Adipose tissue (tissue), 3 donors: ENCODE measurements at regions not wholly inside any gene's neighbourhood (a gene's known extent, or its start where the extent isn't known, plus 50 kb on each side); places are given as distances from the start of the nearest gene placed in this dataset.

Experiments
- H3K27ac ChIP-seq: one replicate; pipeline ENCODE4 v1.5.1; 2013; ENCODE audit warnings: low read depth, low read length
- WGBS, 3 donors: extraction: QIAGEN DNeasy Blood & Tissue Kit; methylation state at CpG; one replicate each; pipeline ENCODE4 v1.1.7; 2013; 5-methylcytosine and 5-hydroxymethylcytosine counted together
- donor health status: healthy with polysubstance abuse.
- donor health status: Bipolar disorder and iron deficiency.
- donor health status: healthy.

GRCh38 chr2:129872446-129872845, 107.0 kb upstream of the RAB6C start:
- H3K27ac ChIP-seq, result no peak overlapping the region
- WGBS, 3 donors, result 89 to 96% (median 93%) methylated on average over 4 of the region's 4 CpGs

- WGBS, 3 donors, result 43 to 79% (median 75%) methylated on average over 7 of the region's 7 CpGs
- no peak overlapping the region for H3K27ac ChIP-seq
Observed at GRCh38 chr2:129876541-129876940, 102.9 kb upstream of the RAB6C start.

GRCh38 chr2:129877289-129877741, 102.2 kb upstream of the RAB6C start:
- 1 to 2% (median 1%) methylated on average over 14 to 20 of the region's 20 CpGs for WGBS, 3 donors
- no peak overlapping the region for H3K27ac ChIP-seq

- WGBS, 3 donors, result 23 to 36% (median 35%) methylated on average over 42 to 46 of the region's 50 CpGs
- no peak overlapping the region for H3K27ac ChIP-seq
Observed at GRCh38 chr2:129877795-129878775, 101.4 kb upstream of the RAB6C start.

- WGBS, 3 donors, result 77 to 93% (median 93%) methylated on average over 9 of the region's 9 CpGs
Observed at GRCh38 chr2:129879614-129880180, 99.8 kb upstream of the RAB6C start.

GRCh38 chr2:129880309-129880708, 99.2 kb upstream of the RAB6C start:
- H3K27ac ChIP-seq, result no peak overlapping the region
- 93 to 98% (median 96%) methylated on average over 5 of the region's 5 CpGs for WGBS, 3 donors

More at GRCh38 chr2:129879614-129880180, 99.8 kb upstream of the RAB6C start:
- H3K27ac ChIP-seq, result no peak overlapping the region

- H3K27ac ChIP-seq, result no peak overlapping the region
- WGBS, 3 donors, result 87 to 95% (median 94%) methylated on average over 6 of the region's 6 CpGs
Observed at GRCh38 chr2:129880971-129881370, 98.5 kb upstream of the RAB6C start.

- 77 to 89% (median 85%) methylated on average over 4 of the region's 4 CpGs for WGBS, 3 donors
- H3K27ac ChIP-seq, result no peak overlapping the region
Observed at GRCh38 chr2:129881786-129882396, 97.6 kb upstream of the RAB6C start.

- H3K27ac ChIP-seq, result no peak overlapping the region
- 83 to 91% (median 88%) methylated on average over 6 of the region's 6 CpGs for WGBS, 3 donors
Observed at GRCh38 chr2:129882476-129882875, 97.0 kb upstream of the RAB6C start.

GRCh38 chr2:129883121-129883520, 96.3 kb upstream of the RAB6C start:
- no peak overlapping the region for H3K27ac ChIP-seq
- 87 to 89% (median 87%) methylated on average over 3 of the region's 3 CpGs for WGBS, 3 donors

GRCh38 chr2:129884221-129884786, 95.2 kb upstream of the RAB6C start:
- 75 to 84% (median 81%) methylated on average over 4 of the region's 4 CpGs for WGBS, 3 donors
- H3K27ac ChIP-seq, result no peak overlapping the region

- no peak overlapping the region for H3K27ac ChIP-seq
- WGBS, 3 donors, result 30 to 45% (median 32%) methylated on average over 5 of the region's 5 CpGs
Observed at GRCh38 chr2:129885735-129886134, 93.7 kb upstream of the RAB6C start.

- 59 to 72% (median 67%) methylated on average over 3 of the region's 3 CpGs for WGBS, 3 donors
- no peak overlapping the region for H3K27ac ChIP-seq
Observed at GRCh38 chr2:129887688-129888266, 91.7 kb upstream of the RAB6C start.

- WGBS, 3 donors, result 69 to 77% (median 74%) methylated on average over 4 of the region's 4 CpGs
- no peak overlapping the region for H3K27ac ChIP-seq
Observed at GRCh38 chr2:129888461-129888860, 91.0 kb upstream of the RAB6C start.

GRCh38 chr2:129888896-129889295, 90.6 kb upstream of the RAB6C start:
- no peak overlapping the region for H3K27ac ChIP-seq
- 61 to 77% (median 66%) methylated on average over 2 of the region's 2 CpGs for WGBS, 3 donors

- WGBS, 3 donors, result 61 to 77% (median 70%) methylated on average over 14 of the region's 14 CpGs
- H3K27ac ChIP-seq, result no peak overlapping the region
Observed at GRCh38 chr2:129891341-129892320, 87.8 kb upstream of the RAB6C start.

- WGBS, 3 donors, result 82 to 90% (median 85%) methylated on average over 9 of the region's 9 CpGs
- no peak overlapping the region for H3K27ac ChIP-seq
Observed at GRCh38 chr2:129892360-129892759, 87.1 kb upstream of the RAB6C start.
